Activated T-helper 17 cell treated with anti-CD3 and anti-CD28 coated beads, Interleukin-2, amount 50 U/mL, for 72 hours (primary cell): ENCODE measurements at regions not wholly inside any gene's neighbourhood (a gene's known extent, or its start where the extent isn't known, plus 50 kb on each side); places are given as distances from the start of the nearest gene placed in this dataset.
"Not testable (repeated sequence)": the region's sequence is repeated elsewhere in the genome, so short reads cannot be mapped to it uniquely, and the experiment has no call there.

Experiments used
- ATAC-seq: fragments of 150-1000 bp; cut with Tn5 transposase; replicated peaks from 2 replicates; pipeline ENCODE4 v1.10.0; 2021; ENCODE audit warnings: mild to moderate bottlenecking, moderate library complexity
- H3K27ac Mint-ChIP-seq: one replicate; pipeline ENCODE4 v1.8.0; 2022; ENCODE audit warnings: mixed read lengths
- H3K27me3 Mint-ChIP-seq: one replicate; pipeline ENCODE4 v1.8.0; 2022; ENCODE audit warnings: mixed read lengths
- H3K36me3 Mint-ChIP-seq: one replicate; pipeline ENCODE4 v1.8.0; 2022; ENCODE audit warnings: low read depth, mild to moderate bottlenecking, mixed read lengths
- H3K4me1 Mint-ChIP-seq: one replicate; pipeline ENCODE4 v1.8.0; 2022; ENCODE audit warnings: mixed read lengths
- H3K4me3 Mint-ChIP-seq: one replicate; pipeline ENCODE4 v1.8.0; 2022; ENCODE audit warnings: mild to moderate bottlenecking, mixed read lengths
- H3K9me3 Mint-ChIP-seq: one replicate; pipeline ENCODE4 v1.8.0; 2022; ENCODE audit warnings: mixed read lengths

DNA sequence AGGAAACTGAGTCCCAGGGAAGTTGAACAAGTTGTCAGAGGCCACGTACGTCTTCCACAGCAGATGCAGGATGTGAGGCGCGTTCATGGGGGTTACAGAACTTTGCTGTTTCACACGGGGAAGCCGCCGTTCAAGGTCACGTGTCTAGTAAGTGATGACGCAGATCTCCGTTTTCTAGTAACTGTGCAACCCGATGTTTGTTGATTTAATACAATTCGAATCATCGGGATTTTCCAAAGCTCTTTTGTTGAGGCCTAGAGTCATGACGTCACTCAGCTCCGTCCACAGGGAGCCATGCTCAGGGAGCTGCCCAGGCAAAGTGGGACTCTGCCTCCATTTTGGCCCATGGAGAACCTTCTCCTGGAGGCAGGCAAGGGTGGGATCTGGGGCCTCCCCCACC lies 1121.8 kb downstream of the TBC1D22A start:
- Mint-ChIP-seq H3K36me3 (no peaks in the 10 kb centered on the region), H3K4me1 (no peaks in the 10 kb centered on the region), H3K9me3 (no peaks in the 10 kb centered on the region), H3K27me3 (peaks cover 8% of the 10 kb centered on the region), H3K27ac (no peak overlapping the region), H3K4me3 (no peak overlapping the region)
- ATAC-seq: no peak

GRCh38 chr22:47883757-47884156 lies 1121.3 kb downstream of the TBC1D22A start:
- Mint-ChIP-seq H3K9me3 (no peaks in the 10 kb centered on the region), H3K27ac (no peak overlapping the region), H3K4me1 (no peaks in the 10 kb centered on the region), H3K27me3 (peaks cover 8% of the 10 kb centered on the region), H3K4me3 (no peak overlapping the region), H3K36me3 (no peaks in the 10 kb centered on the region)
- ATAC-seq: no peak

DNA sequence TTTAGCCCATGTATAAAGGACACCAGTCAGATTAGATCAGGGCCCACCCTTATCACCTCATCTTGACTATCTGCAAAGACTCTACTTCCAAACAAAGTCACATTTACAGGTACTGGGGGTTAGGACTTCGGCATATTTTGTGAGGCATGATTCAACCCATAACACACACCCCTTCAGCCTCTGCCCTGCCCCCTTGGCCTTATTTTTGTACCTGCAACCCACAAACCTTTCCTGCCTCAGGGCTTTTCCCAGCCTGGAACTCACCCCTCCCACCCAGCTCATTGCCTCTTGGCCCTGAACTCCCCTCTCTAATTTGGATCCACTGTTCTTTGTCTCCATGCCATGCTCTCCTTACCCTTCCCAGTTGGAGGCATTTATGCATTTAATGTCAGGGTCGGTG lies 1116.9 kb downstream of the TBC1D22A start:
- no peak for ATAC-seq
- Mint-ChIP-seq H3K4me1 (no peaks in the 10 kb centered on the region), H3K27ac (no peak overlapping the region), H3K9me3 (no peaks in the 10 kb centered on the region), H3K27me3 (peaks cover 14% of the 10 kb centered on the region), H3K36me3 (no peaks in the 10 kb centered on the region), H3K4me3 (no peak overlapping the region)

DNA sequence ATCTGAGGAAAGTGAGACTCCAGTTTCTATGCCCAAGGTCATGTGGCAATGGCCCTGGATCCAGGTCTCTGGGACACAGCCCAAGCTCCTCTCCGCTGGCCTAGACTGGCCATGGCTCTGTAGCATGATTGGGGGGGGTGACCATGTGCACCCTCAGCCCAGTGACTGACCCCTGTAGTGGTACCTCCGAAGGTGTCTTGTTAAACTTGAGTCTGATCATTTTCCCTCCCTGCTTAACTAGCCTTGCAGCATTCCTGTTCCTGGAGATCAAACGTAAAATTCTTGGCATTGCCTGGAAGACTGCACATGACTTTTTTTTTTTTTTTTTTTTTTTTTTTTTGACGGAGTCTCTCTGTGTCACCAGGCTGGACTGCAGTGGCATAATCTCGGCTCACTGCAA lies 1116.0 kb downstream of the TBC1D22A start:
- ATAC-seq: no peak
- no peaks in the 10 kb centered on the region for H3K4me1 Mint-ChIP-seq
- no peaks in the 10 kb centered on the region for H3K9me3 Mint-ChIP-seq
- no peaks in the 10 kb centered on the region for H3K36me3 Mint-ChIP-seq
- peaks cover 14% of the 10 kb centered on the region for H3K27me3 Mint-ChIP-seq
- no peak overlapping the region for H3K27ac Mint-ChIP-seq
- no peak overlapping the region for H3K4me3 Mint-ChIP-seq

DNA sequence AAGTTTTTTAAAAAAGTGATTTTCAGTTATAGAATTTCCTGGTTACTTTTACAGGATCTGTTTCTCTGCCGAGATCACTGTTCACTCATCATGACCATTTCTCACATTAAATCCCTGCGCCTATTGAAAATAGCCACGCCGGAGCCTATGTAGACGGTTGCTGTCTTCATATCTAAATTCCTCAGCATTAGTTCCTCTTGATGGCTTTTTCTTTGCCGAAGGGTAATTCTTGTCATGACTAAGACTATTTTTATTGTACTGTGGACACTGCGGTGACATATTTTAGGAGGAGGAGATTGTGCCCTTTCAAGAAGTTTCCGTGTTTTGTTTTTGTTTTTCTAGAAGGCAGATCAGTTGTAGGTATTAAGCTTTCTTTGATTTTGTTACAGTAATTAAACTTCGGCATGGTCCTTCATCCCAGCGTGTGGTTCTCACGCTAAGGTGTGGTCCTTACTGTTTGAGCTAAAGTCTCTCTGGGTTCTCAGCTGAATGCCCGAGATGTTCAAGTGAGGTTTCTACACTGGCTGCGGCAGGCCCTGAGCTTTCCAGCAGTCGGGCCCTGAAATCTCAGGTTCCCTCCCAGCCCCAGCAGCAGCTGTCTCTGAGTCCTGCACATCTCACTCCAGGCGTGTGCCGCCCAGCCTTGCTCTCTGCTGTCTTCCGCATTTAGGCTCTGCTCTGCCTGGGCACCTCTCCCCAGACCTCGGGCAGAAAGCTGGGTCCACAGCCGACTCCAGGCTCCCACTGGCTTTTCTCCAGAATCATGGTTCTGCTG lies 1110.5 kb downstream of the TBC1D22A start:
- H3K27me3 Mint-ChIP-seq: peaks cover 17% of the 10 kb centered on the region
- H3K36me3 Mint-ChIP-seq: no peaks in the 10 kb centered on the region
- H3K4me3 Mint-ChIP-seq: no peak overlapping the region
- H3K4me1 Mint-ChIP-seq: no peaks in the 10 kb centered on the region
- ATAC-seq: no peak
- H3K9me3 Mint-ChIP-seq: no peaks in the 10 kb centered on the region
- H3K27ac Mint-ChIP-seq: no peak overlapping the region

- no peak overlapping the region for H3K4me3 Mint-ChIP-seq
- ATAC-seq: no peak
- peaks cover 7% of the 10 kb centered on the region for H3K27me3 Mint-ChIP-seq
- H3K27ac Mint-ChIP-seq: no peak overlapping the region
- H3K9me3 Mint-ChIP-seq: no peaks in the 10 kb centered on the region
- no peaks in the 10 kb centered on the region for H3K4me1 Mint-ChIP-seq
- H3K36me3 Mint-ChIP-seq: no peaks in the 10 kb centered on the region
Measured at GRCh38 chr22:47865626-47866025, 1103.2 kb downstream of the TBC1D22A start.

DNA sequence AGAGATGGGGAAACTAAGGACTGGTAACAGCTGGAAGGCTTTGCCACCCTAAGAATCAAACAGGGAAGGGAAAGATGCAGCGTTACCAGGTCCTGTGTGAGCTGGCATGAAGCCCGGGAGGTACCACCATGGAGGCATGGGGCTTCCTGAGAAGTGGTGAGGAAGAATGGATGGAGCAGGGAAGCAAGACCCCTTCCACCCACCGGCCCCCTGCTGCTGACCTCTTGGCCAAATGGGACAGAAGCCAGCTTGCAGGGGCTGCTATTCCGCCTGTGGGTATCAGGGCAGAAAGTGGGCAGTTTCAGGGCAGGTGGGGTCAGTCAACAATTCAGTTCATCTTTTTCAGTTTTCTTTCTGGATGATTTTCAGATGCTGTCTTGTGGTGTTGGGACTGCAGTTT lies 1099.9 kb downstream of the TBC1D22A start:
- Mint-ChIP-seq H3K27me3 (peaks cover 7% of the 10 kb centered on the region), H3K36me3 (no peaks in the 10 kb centered on the region), H3K9me3 (no peaks in the 10 kb centered on the region), H3K4me1 (no peaks in the 10 kb centered on the region), H3K4me3 (no peak overlapping the region), H3K27ac (no peak overlapping the region)
- no peak for ATAC-seq

- not testable (repeated sequence) for H3K4me1 Mint-ChIP-seq, ATAC-seq, H3K9me3 Mint-ChIP-seq, H3K36me3 Mint-ChIP-seq, H3K4me3 Mint-ChIP-seq, H3K27ac Mint-ChIP-seq
- peaks cover 11% of the 10 kb centered on the region for H3K27me3 Mint-ChIP-seq
Measured at GRCh38 chr22:47860907-47861306, 1098.5 kb downstream of the TBC1D22A start.

- no peaks in the 10 kb centered on the region for H3K9me3 Mint-ChIP-seq
- H3K4me1 Mint-ChIP-seq: no peaks in the 10 kb centered on the region
- H3K4me3 Mint-ChIP-seq: no peak overlapping the region
- H3K27me3 Mint-ChIP-seq: peaks cover 11% of the 10 kb centered on the region
- no peak for ATAC-seq
- no peak overlapping the region for H3K27ac Mint-ChIP-seq
- H3K36me3 Mint-ChIP-seq: no peaks in the 10 kb centered on the region
Measured at GRCh38 chr22:47859881-47860525, 1097.6 kb downstream of the TBC1D22A start.

DNA sequence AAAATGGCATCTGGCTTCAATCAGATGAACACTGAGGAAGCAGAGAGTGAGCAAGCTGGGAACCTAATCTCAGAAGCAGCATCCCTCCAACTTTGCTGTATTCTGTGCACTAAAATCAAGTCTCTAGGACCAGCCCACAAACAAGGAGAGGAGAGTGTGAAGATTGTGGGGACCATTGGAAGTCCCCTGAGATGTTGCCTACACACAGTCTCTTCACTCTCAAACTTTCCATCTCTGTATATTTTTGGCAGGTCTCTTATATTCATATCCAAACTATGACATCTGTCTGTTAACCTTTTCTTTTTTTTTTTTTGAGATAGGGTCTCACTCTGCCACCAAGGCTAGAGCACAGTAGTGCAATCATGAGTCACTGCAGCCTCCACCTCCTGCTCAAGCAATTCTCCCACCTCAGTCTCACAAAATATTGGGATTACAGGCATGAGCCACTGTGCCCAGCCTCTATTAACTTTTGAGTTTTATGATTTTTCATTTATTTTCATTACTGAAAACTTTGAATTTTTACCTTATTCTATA lies 1096.4 kb downstream of the TBC1D22A start:
- no peaks in the 10 kb centered on the region for H3K36me3 Mint-ChIP-seq
- H3K27ac Mint-ChIP-seq: no peak overlapping the region
- peaks cover 11% of the 10 kb centered on the region for H3K27me3 Mint-ChIP-seq
- no peaks in the 10 kb centered on the region for H3K9me3 Mint-ChIP-seq
- H3K4me1 Mint-ChIP-seq: no peaks in the 10 kb centered on the region
- no peak overlapping the region for H3K4me3 Mint-ChIP-seq
- ATAC-seq: peak; percentile 59

DNA sequence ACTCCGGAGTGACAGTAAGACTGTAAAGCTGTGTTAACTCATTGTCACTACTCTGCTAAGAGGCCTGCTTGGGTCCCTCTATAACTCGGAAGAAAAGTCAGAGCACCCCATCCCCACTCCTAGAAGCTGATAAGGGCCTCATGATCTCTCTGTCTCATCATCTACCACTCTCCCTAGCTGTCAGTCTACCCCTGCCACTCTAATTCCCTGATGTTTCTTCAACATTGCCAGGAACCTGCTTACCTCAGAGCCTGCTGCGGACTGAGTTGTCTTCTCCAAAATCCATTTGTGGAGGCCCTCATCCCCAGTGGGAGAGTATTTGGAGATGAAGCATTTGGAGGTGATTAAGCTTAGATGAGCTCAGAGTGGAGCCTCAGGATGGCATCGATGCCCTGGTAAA lies 1092.2 kb downstream of the TBC1D22A start:
- Mint-ChIP-seq H3K27me3 (peaks cover 20% of the 10 kb centered on the region), H3K27ac (no peak overlapping the region), H3K4me1 (no peaks in the 10 kb centered on the region), H3K4me3 (no peak overlapping the region), H3K36me3 (no peaks in the 10 kb centered on the region), H3K9me3 (no peaks in the 10 kb centered on the region)
- no peak for ATAC-seq

- ATAC-seq: no peak
- H3K27ac Mint-ChIP-seq: no peak overlapping the region
- no peaks in the 10 kb centered on the region for H3K36me3 Mint-ChIP-seq
- no peaks in the 10 kb centered on the region for H3K4me1 Mint-ChIP-seq
- H3K9me3 Mint-ChIP-seq: no peaks in the 10 kb centered on the region
- H3K27me3 Mint-ChIP-seq: peaks cover 20% of the 10 kb centered on the region
- no peak overlapping the region for H3K4me3 Mint-ChIP-seq
Measured at GRCh38 chr22:47854251-47854650, 1091.8 kb downstream of the TBC1D22A start.

GRCh38 chr22:47853750-47854149 lies 1091.3 kb downstream of the TBC1D22A start:
- Mint-ChIP-seq H3K36me3 (no peaks in the 10 kb centered on the region), H3K4me1 (no peaks in the 10 kb centered on the region), H3K9me3 (no peaks in the 10 kb centered on the region), H3K27ac (no peak overlapping the region), H3K27me3 (peaks cover 20% of the 10 kb centered on the region), H3K4me3 (no peak overlapping the region)
- no peak for ATAC-seq

GRCh38 chr22:47851586-47851985 lies 1089.1 kb downstream of the TBC1D22A start:
- Mint-ChIP-seq H3K27me3 (peaks cover 19% of the 10 kb centered on the region), H3K36me3 (no peaks in the 10 kb centered on the region), H3K9me3 (no peaks in the 10 kb centered on the region), H3K27ac (no peak overlapping the region), H3K4me1 (no peaks in the 10 kb centered on the region), H3K4me3 (no peak overlapping the region)
- no peak for ATAC-seq

DNA sequence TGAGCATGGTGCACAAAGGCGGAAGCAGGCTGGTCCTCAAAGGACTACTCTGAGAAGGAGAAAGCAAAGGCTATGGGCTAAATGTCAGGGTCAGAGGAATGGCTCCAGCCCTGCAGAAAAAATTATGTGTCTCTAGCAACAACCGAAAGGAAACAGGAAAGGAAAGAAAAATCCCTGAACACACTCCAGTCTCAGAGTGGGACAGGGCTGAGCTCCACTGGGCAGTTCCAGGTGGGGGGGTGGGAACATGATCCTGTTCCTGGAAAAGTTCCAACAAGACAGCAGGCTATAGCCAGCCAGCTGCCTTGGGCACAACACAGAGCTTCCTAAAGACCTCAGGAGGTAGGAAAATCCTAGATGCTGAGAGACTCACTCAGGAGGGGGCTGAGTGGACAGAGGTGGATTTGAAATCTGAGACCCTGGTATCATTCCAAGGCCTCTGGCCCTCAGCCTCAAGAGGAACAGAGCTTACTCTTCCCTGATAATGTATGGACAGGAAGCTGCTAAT lies 1088.2 kb downstream of the TBC1D22A start:
- Mint-ChIP-seq H3K27me3 (peaks cover 19% of the 10 kb centered on the region), H3K36me3 (no peaks in the 10 kb centered on the region), H3K27ac (no peak overlapping the region), H3K4me1 (no peaks in the 10 kb centered on the region), H3K4me3 (no peak overlapping the region), H3K9me3 (no peaks in the 10 kb centered on the region)
- ATAC-seq: no peak
